HFF-Myc (cell line): ENCODE measurements at regions not wholly inside any gene's neighbourhood (a gene's known extent, or its start where the extent isn't known, plus 50 kb on each side); places are given as distances from the start of the nearest gene placed in this dataset.

ENCODE experiments used
- DNase-seq: peaks from one replicate; pipeline ENCODE4 v3.0.0-alpha.2; 2011; ENCODE audit warnings: low read depth; ENCODE audit errors: extremely low read depth
- H3K4me3 ChIP-seq: replicated peaks from 2 replicates; pipeline ENCODE4 v1.5.1; 2011; ENCODE audit warnings: low read depth, mild to moderate bottlenecking, control low read depth, low read length
- TF ChIP-seq, protein P1 (sequence below): IDR thresholded peaks from 2 replicates; pipeline ENCODE4 v1.5.1; 2012; ENCODE audit warnings: mild to moderate bottlenecking, low read depth, low read length, control low read depth; ENCODE audit errors: missing control alignments

GRCh38 chrX:98111684-98112083 lies 1228.0 kb downstream of the RPA4 start:
- TF ChIP-seq, protein P1, sequence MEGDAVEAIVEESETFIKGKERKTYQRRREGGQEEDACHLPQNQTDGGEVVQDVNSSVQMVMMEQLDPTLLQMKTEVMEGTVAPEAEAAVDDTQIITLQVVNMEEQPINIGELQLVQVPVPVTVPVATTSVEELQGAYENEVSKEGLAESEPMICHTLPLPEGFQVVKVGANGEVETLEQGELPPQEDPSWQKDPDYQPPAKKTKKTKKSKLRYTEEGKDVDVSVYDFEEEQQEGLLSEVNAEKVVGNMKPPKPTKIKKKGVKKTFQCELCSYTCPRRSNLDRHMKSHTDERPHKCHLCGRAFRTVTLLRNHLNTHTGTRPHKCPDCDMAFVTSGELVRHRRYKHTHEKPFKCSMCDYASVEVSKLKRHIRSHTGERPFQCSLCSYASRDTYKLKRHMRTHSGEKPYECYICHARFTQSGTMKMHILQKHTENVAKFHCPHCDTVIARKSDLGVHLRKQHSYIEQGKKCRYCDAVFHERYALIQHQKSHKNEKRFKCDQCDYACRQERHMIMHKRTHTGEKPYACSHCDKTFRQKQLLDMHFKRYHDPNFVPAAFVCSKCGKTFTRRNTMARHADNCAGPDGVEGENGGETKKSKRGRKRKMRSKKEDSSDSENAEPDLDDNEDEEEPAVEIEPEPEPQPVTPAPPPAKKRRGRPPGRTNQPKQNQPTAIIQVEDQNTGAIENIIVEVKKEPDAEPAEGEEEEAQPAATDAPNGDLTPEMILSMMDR: no peak
- no peak overlapping the region for H3K4me3 ChIP-seq
- no peak for DNase-seq

- no peak overlapping the region for H3K4me3 ChIP-seq
- TF ChIP-seq, protein P1: no peak
- no peak for DNase-seq
Observed at GRCh38 chrX:98114021-98114420, 1230.3 kb downstream of the RPA4 start.

GRCh38 chrX:98141466-98141865 lies 1257.8 kb downstream of the RPA4 start:
- TF ChIP-seq, protein P1: no peak
- no peak overlapping the region for H3K4me3 ChIP-seq
- no peak for DNase-seq

GRCh38 chrX:98191003-98191402 lies 1307.3 kb downstream of the RPA4 start:
- H3K4me3 ChIP-seq: no peak overlapping the region
- TF ChIP-seq, protein P1: no peak
- DNase-seq: no peak

- no peak for DNase-seq
- TF ChIP-seq, protein P1: no peak
Observed at GRCh38 chrX:98194036-98194435, 1310.3 kb downstream of the RPA4 start.

GRCh38 chrX:98203800-98204199 lies 1320.1 kb downstream of the RPA4 start:
- H3K4me3 ChIP-seq: no peak overlapping the region
- DNase-seq: no peak
- TF ChIP-seq, protein P1: no peak

More at GRCh38 chrX:98194036-98194435, 1310.3 kb downstream of the RPA4 start:
- H3K4me3 ChIP-seq: no peak overlapping the region

DNA sequence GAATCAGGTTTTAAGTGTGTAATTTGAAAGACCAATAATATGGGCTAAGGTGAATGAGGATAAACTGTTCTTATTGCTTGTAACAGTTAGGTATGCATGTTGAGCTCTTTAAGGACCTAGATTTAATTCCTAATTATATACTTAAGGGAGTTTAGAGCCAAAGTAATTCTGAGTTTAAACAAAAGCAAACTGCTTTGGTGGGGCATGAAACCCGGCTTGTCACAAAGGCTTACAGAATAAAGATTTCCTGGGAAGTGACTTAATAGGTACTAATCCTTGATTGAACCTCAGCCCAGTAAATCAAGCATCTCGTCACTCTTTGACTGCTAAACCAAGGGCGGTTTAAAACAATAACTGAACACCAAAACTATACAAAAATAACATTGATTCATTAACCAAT lies 1324.2 kb downstream of the RPA4 start:
- TF ChIP-seq, protein P1: no peak
- DNase-seq: no peak
- no peak overlapping the region for H3K4me3 ChIP-seq
